ENCODE measurements at regions not wholly inside any gene's neighbourhood (a gene's known extent, or its start where the extent isn't known, plus 50 kb on each side); places are given as distances from the start of the nearest gene placed in this dataset.

DNA sequence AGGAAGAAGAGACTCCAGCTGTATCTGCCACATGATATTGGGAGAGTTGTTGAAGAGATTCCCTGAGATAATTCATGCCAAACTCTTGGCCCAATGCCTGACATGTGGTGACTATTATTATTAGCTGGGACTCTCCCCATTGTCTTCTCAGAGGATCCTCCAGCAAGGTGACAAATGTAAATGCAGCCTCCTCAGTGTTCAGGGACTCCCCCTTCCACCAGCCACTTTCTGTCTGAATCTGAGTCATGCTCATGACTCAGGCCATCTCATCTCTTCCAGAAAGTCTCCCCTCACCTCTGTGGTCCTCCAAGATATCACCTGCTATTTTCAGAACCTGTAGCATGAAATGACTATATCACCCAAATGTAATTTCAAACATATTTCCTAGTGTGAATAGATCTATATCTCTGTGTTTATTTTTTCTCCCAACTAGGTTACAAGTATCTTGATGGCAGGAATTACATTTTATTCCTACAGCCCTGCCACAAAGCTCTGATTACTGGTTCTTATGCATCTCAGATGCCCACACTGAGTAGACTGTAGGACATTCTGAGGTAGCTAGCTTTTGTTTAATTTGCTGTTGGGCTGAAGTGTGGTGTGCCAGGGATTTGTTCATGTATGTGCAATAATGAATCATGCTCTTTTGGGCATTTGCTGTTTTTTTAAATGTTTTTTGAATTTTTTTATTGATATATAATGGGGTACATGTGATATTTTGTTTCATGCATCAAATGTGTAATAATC, 126.6 kb upstream of the IL12B start:
- H3K4me3 Mint-ChIP-seq: no peak overlapping the region
- no peaks in the 10 kb centered on the region for H3K9me3 Mint-ChIP-seq (ENCODE audit: low read depth)
- no peaks in the 10 kb centered on the region for H3K36me3 Mint-ChIP-seq (ENCODE audit: low read depth)
- peak; percentile 84 for ATAC-seq
- peak; percentile 82 for DNase-seq
- intact Hi-C loops (cut with DNase I, micrococcal nuclease): loop anchor here (1.0 to 5.0 kb wide), 18 partner anchors 60 to 1855 kb away; partner anchors contain the start of gene CLINT1 (in 1 of the 2)
- H3K4me1 Mint-ChIP-seq: peaks cover 45% of the 10 kb centered on the region
- ChIA-PET POLR2A (interaction anchor here (1.1 kb wide), 1 partner anchor 47 kb away, joined by 3 read pairs; no protein-coding TSS in a partner anchor), CTCF (interaction anchor here (0.6 to 1.5 kb wide), 6 partner anchors 11 to 300 kb away, joined by 3 to 5 read pairs (median 4); no protein-coding TSS in a partner anchor)
- H3K27me3 Mint-ChIP-seq: peaks cover 37% of the 10 kb centered on the region
- no peak overlapping the region for H3K27ac Mint-ChIP-seq

DNA sequence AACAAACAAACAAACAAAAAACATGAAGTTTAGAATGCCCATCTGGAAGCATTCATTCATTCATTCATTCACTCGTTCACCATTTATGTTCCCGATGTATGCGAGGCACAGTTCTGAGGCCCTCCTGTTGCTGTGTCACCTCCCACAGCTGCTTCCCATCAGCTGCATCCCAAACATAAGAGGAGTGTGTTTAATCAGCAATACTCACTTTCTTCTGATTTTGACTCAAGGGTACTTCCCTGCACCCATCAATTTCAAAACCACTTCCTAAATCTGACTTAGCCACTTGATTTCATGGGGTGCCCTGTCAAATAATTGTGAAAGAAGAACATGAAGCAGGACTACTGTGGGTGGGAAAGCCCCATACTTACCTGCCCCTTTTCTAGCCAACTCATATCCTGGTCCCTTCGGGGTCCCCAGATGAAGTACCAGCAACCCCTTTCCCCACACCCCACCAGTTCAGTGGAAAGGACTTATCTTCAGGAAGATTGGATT, 128.0 kb upstream of the IL12B start:
- Mint-ChIP-seq H3K27ac (no peak overlapping the region), H3K9me3 (ENCODE audit: low read depth) (no peaks in the 10 kb centered on the region), H3K36me3 (ENCODE audit: low read depth) (no peaks in the 10 kb centered on the region), H3K4me3 (no peak overlapping the region), H3K27me3 (peaks cover 31% of the 10 kb centered on the region), H3K4me1 (peaks cover 45% of the 10 kb centered on the region)
- peak; percentile 69 for DNase-seq
- intact Hi-C loops (cut with DNase I, micrococcal nuclease): loop anchor here (1.0 to 5.0 kb wide), 12 partner anchors 48 to 1856 kb away; partner anchors contain the start of genes CLINT1 (in 1 of the 2) and UBLCP1 (in 1 of the 2)
- ATAC-seq: peak; percentile 60
- CTCF ChIA-PET: interaction anchor here (0.6 to 1.5 kb wide), 4 partner anchors 26 to 301 kb away, joined by 3 to 5 read pairs (median 3); no protein-coding TSS in a partner anchor
- POLR2A ChIA-PET: interaction anchor here (0.6 kb wide), 2 partner anchors 307 to 654 kb away, joined by 3 to 4 read pairs; no protein-coding TSS in a partner anchor

DNA sequence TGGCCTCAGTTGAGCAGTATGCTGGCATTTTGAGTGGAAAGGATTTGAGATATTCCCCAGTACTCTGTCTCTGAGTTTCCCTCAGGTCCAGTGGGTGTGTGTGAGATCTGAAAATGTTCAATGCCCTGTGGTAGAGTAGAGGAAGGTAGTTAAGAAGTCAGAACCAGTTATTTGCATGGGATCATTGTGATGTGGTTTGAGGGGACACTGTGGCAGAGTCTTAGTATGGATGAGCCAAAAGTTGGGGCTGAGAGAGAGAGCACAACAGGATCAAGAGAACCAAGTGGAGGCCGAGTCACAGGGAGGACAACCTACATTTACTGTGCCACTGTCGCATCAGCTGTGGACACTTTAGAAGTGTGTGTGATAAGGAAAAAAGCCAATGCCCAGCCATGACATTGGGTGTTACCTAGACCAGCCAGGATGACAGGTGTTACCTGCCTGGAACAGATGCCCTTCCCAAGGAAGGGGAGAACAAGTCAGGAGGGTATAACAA, 128.9 kb upstream of the IL12B start:
- peaks cover 22% of the 10 kb centered on the region for H3K27me3 Mint-ChIP-seq
- peak overlapping the region; percentile 8 for H3K27ac Mint-ChIP-seq
- ATAC-seq: no peak
- CTCF ChIA-PET: interaction anchor here (0.5 to 1.0 kb wide), 3 partner anchors 26 to 1588 kb away, joined by 3 read pairs; no protein-coding TSS in a partner anchor
- no peaks in the 10 kb centered on the region for H3K9me3 Mint-ChIP-seq (ENCODE audit: low read depth)
- no peak overlapping the region for H3K4me3 Mint-ChIP-seq
- no peak for DNase-seq
- H3K36me3 Mint-ChIP-seq (ENCODE audit: low read depth): no peaks in the 10 kb centered on the region
- H3K4me1 Mint-ChIP-seq: peaks cover 45% of the 10 kb centered on the region
- intact Hi-C loops (cut with DNase I, micrococcal nuclease): loop anchor here (2.0 to 5.0 kb wide), 8 partner anchors 58 to 1857 kb away; partner anchors contain the start of gene CLINT1 (in 1 of the 2)
- POLR2A ChIA-PET: no interaction called here

DNA sequence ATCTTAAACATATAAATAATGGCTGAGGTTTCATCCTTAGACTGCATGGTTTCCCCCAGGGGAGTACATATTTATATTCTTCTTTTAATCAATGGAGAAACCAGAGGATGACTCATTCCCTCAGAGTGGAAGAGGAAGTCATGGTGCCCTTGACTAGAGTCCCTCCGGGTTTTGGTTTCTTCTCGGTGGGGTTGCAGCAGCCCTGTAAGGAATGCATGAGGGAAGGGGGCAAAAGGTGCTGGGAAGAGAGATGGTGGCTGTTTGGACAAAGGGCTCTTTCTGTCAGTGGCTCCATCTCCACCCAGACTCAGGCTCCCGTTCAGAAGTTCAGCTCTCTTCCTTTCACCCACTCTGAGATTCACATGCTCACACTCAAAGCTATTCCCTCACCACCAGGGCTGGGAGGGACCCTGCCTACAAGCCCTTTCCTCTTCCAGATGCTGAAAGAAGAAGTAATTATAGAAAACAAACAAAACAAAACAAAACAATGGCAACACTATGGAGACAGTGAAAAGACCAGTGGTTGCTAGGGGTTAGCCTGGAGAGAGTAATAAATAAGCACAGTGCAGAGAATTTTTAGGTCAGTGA, 129.8 kb upstream of the IL12B start:
- peaks cover 45% of the 10 kb centered on the region for H3K4me1 Mint-ChIP-seq
- H3K27ac Mint-ChIP-seq: no peak overlapping the region
- H3K36me3 Mint-ChIP-seq (ENCODE audit: low read depth): no peaks in the 10 kb centered on the region
- intact Hi-C loops (cut with DNase I, micrococcal nuclease): loop anchor here (2.0 to 5.0 kb wide), 8 partner anchors 57 to 1858 kb away; partner anchors contain the start of gene CLINT1 (in 1 of the 2)
- ChIA-PET POLR2A (no interaction called here), CTCF (interaction anchor here (0.5 kb wide), 1 partner anchor 1588 kb away, joined by 3 read pairs; no protein-coding TSS in a partner anchor)
- no peak overlapping the region for H3K4me3 Mint-ChIP-seq
- DNase-seq: no peak
- peak; percentile 15 for ATAC-seq
- peaks cover 18% of the 10 kb centered on the region for H3K27me3 Mint-ChIP-seq
- H3K9me3 Mint-ChIP-seq (ENCODE audit: low read depth): no peaks in the 10 kb centered on the region

DNA sequence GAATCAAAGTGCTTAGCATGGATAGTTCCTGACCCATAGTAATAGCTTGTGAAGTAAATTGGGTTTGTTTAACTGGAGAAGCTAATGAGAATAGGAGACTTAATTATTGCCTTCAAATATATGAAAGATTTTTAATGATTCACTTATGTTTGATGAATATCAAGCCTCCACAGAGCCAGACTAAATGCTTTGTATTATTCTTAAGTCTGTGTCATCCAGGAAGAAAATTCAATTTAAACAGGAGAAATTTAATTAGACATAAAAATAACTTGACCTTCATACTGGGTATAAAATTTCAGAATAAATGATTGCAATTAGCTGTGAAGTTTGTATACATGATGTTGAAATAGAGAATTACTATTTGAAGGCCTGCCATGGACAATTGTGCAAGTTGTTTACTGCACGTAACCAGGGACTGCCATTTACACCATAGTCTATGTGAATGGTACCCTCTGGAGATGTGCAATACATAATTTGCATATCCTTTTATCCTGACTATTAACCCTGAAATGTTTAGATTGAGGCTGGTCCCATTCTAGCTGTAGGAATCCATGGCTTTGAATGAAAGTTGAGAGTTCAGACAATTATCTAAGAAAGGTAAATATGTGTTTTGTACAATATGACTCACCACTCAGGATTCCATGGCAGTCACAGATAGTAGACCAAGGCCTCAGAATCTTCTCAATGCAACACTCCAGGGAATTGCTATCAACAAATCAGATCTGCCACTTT, 133.5 kb upstream of the IL12B start:
- no peak for ATAC-seq
- no peaks in the 10 kb centered on the region for H3K9me3 Mint-ChIP-seq (ENCODE audit: low read depth)
- H3K36me3 Mint-ChIP-seq (ENCODE audit: low read depth): no peaks in the 10 kb centered on the region
- intact Hi-C loops (cut with DNase I, micrococcal nuclease): no loop called here
- peaks cover 20% of the 10 kb centered on the region for H3K4me1 Mint-ChIP-seq
- H3K27me3 Mint-ChIP-seq: peaks cover 20% of the 10 kb centered on the region
- DNase-seq: no peak
- no peak overlapping the region for H3K4me3 Mint-ChIP-seq
- H3K27ac Mint-ChIP-seq: no peak overlapping the region
- POLR2A ChIA-PET: no interaction called here
- CTCF ChIA-PET: interaction anchor here (1.6 kb wide), 1 partner anchor 16 kb away, joined by 4 read pairs; no protein-coding TSS in a partner anchor

DNA sequence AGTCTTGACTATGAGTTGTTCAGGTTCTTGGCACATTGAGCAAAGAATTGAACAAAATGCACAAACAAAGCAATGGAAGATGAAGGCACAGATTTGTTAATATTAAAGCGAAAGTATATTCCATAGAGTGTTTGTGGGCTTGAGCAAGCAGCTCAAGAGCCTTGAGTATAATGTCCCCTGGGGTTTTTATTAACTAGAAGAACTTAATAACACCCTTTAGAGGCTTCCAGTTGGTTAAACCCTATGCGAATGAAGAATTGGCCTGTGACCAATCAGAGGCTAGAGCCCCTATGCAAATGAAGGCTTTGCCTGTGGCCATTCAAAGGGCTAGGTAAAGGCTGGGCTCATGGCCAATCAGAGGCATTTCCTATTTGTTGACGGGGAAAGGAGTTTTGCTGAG, 135.3 kb upstream of the IL12B start:
- intact Hi-C loops (cut with DNase I, micrococcal nuclease): no loop called here
- H3K27me3 Mint-ChIP-seq: peaks cover 21% of the 10 kb centered on the region
- no peak for ATAC-seq
- peaks cover 19% of the 10 kb centered on the region for H3K4me1 Mint-ChIP-seq
- no peak overlapping the region for H3K27ac Mint-ChIP-seq
- ChIA-PET POLR2A (no interaction called here), CTCF (interaction anchor here (1.3 to 1.6 kb wide), 2 partner anchors 14 kb away, joined by 3 to 4 read pairs; no protein-coding TSS in a partner anchor)
- no peaks in the 10 kb centered on the region for H3K9me3 Mint-ChIP-seq (ENCODE audit: low read depth)
- no peak for DNase-seq
- no peaks in the 10 kb centered on the region for H3K36me3 Mint-ChIP-seq (ENCODE audit: low read depth)
- no peak overlapping the region for H3K4me3 Mint-ChIP-seq

DNA sequence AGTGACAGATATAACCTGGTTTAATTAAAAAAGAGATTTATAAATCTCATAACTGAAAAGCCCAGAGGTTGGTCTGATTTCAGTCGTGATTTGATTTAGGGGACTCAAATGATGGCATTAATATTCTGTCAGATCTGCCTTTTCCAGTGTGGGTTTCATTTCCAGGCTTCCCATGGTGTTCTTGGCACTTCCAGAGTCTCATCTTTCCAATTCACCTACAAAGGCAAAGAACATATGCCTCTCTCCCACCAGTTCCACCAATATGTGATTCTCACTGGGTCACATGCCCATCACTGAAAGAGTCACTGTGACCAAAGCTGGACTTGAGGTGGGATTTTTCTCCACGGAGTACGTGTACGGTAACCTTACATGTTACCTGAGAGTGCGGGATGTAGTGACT, 137.4 kb upstream of the IL12B start:
- DNase-seq: no peak
- peaks cover 19% of the 10 kb centered on the region for H3K4me1 Mint-ChIP-seq
- POLR2A ChIA-PET: no interaction called here
- H3K9me3 Mint-ChIP-seq (ENCODE audit: low read depth): no peaks in the 10 kb centered on the region
- H3K27me3 Mint-ChIP-seq: peaks cover 21% of the 10 kb centered on the region
- ATAC-seq: no peak
- H3K4me3 Mint-ChIP-seq: no peak overlapping the region
- no peaks in the 10 kb centered on the region for H3K36me3 Mint-ChIP-seq (ENCODE audit: low read depth)
- CTCF ChIA-PET: no interaction called here
- intact Hi-C loops (cut with DNase I, micrococcal nuclease): no loop called here
- no peak overlapping the region for H3K27ac Mint-ChIP-seq

DNA sequence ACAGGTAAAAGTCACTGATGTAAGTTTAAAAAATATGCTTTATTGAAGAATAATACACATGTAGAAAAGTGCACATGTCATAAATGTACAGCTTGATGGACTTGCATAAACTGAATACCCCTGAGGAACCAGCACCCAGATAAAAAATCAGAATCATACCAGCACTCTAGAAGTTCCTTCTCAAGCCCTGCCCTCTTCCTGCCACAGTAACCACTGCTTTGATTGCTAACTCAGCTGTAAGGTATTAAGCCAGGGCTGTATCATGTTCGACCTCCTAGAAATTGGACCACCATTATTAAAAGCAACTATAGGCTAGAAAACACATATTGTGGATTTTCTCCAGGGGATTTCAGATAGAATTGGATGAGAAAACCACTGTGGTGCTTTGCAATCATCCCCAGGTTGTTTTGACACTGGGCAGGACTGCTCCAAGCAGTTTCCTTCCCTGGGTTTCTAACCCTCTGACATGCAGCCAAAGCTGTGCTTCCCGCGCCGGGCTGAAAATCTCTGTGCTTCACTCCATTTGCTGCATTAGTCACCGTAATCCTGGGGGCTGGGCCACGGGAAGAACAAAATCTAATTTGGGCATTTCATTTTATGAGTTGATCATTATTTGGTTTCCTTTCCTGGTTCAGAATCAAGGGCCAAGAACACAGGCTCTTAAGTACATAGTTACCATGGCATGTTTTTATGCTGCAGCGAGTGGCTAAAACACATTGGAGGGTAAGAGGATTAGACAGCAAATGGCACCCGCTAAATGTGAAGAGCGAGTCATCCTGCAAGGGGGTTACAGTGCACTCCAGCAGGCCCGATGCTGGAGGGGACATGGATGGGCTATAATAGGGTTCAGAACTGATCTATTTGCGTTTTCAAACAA, 139.4 kb upstream of the IL12B start:
- Mint-ChIP-seq H3K4me1 (peaks cover 19% of the 10 kb centered on the region), H3K36me3 (ENCODE audit: low read depth) (no peaks in the 10 kb centered on the region), H3K9me3 (ENCODE audit: low read depth) (peaks cover 10% of the 10 kb centered on the region), H3K27me3 (peaks cover 18% of the 10 kb centered on the region), H3K4me3 (no peak overlapping the region), H3K27ac (no peak overlapping the region)
- POLR2A ChIA-PET: no interaction called here
- CTCF ChIA-PET: interaction anchor here (1.7 kb wide), 1 partner anchor 13 kb away, joined by 4 read pairs; no protein-coding TSS in a partner anchor
- DNase-seq: no peak
- intact Hi-C loops (cut with DNase I, micrococcal nuclease): no loop called here
- ATAC-seq: peak; percentile 63

DNA sequence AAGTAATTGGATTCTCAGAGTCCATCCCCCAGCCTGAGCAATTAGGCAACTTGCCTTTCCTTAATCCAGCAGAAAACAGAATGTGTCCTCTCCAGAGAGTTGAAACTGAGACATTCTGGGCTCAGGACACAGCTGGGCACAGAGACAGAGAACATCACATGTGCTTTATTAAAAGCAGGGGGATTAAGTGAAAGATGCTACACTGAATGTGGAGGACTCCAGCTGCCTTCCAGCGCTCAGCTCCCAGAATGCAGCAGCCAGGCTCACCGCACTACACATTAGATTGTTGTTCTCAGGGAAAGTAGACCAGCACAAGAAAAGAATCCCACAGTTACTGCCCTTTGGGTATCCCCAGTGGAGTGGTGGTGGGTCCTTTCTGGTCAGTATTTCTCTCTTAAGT, 141.6 kb upstream of the IL12B start:
- intact Hi-C loops (cut with DNase I, micrococcal nuclease): no loop called here
- H3K27ac Mint-ChIP-seq: no peak overlapping the region
- ATAC-seq: no peak
- POLR2A ChIA-PET: interaction anchor here (0.6 kb wide), 1 partner anchor 74 kb away, joined by 6 read pairs; no protein-coding TSS in a partner anchor
- CTCF ChIA-PET: no interaction called here
- peaks cover 1% of the 10 kb centered on the region for H3K36me3 Mint-ChIP-seq (ENCODE audit: low read depth)
- peaks cover 19% of the 10 kb centered on the region for H3K4me1 Mint-ChIP-seq
- H3K4me3 Mint-ChIP-seq: no peak overlapping the region
- peaks cover 19% of the 10 kb centered on the region for H3K9me3 Mint-ChIP-seq (ENCODE audit: low read depth)
- no peak for DNase-seq
- H3K27me3 Mint-ChIP-seq: peaks cover 16% of the 10 kb centered on the region

DNA sequence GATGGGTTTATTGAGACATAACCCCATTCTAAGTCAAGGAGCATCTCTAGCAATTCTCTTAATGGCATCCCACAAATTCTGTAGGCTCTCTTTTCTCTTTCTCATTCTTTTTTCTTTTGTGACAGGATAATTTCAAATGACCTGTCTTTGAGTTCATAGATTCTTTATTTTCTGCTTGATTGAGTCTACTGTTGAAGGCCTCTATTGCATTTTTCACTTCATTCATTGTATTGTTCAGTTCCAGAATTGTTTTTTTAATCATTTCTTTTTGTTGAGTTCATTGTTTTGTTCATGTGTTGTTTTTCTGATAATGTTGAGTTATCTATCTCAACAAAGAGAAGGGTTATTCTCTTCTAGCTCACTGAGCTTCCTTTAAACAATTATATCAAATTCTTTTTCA, 144.7 kb upstream of the IL12B start:
- H3K36me3 Mint-ChIP-seq (ENCODE audit: low read depth): peaks cover 1% of the 10 kb centered on the region
- ATAC-seq: no peak
- H3K27ac Mint-ChIP-seq: no peak overlapping the region
- ChIA-PET CTCF (interaction anchor here (0.7 kb wide), 1 partner anchor 382 kb away, joined by 3 read pairs; no protein-coding TSS in a partner anchor), POLR2A (no interaction called here)
- H3K4me3 Mint-ChIP-seq: no peak overlapping the region
- intact Hi-C loops (cut with DNase I, micrococcal nuclease): no loop called here
- DNase-seq: no peak
- H3K9me3 Mint-ChIP-seq (ENCODE audit: low read depth): peaks cover 19% of the 10 kb centered on the region
- peaks cover 9% of the 10 kb centered on the region for H3K4me1 Mint-ChIP-seq
- H3K27me3 Mint-ChIP-seq: peaks cover 6% of the 10 kb centered on the region

All from activated CD4-positive, alpha-beta T cell treated with anti-CD3 and anti-CD28 coated beads for 36 hours (primary cell).